NCI-H2196 treated with DMSO at 0.1 percent for 48 hours (cell line): ENCODE measurements at regions not wholly inside any gene's neighbourhood (a gene's known extent, or its start where the extent isn't known, plus 50 kb on each side); places are given as distances from the start of the nearest gene placed in this dataset.

Source experiments
- DNase-seq: peaks from one replicate; lab custom pipeline; 2025; ENCODE audit not compliant: unreplicated experiment; lab: John Stamatoyannopoulos, UW

DNA sequence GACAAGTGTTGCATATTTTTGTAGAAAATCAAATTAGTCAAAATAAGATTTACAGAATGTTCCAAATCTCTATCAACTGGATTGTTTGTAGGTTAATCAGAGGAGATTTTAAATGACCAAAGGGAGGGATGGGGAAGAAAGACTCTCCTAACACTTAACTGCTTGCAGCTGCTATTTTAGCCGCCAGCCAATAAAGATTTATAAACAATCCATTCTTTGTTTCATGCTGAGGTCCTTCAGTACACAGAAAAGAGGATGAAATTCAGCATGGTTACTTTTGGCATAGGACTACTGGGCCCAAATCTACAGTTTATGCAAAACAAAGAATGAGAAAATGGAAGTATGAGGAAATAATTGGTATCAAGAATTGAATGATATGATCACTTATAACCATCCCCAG, 86.4 kb upstream of the FN1 start:
- peak; percentile 10 for DNase-seq

DNA sequence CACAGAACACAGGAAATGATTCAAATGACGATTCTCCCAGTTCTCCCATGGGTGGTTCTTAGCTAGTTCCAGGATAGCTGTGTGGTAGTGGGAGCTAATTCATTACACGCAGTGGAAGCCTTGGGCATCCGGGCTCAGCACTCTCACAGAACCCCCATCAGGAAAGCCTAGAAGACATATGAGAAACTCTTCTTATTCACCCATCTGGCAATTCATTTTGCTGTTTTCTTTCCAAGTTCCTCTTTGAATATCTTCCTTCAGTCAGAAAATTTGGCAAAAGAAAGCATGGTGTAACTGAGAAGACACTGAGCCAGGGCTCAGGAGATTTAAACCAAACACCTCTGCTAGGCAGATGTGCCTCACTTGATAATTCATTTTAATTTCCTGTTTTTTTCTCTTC, 85.2 kb upstream of the FN1 start:
- DNase-seq, result no peak

DNA sequence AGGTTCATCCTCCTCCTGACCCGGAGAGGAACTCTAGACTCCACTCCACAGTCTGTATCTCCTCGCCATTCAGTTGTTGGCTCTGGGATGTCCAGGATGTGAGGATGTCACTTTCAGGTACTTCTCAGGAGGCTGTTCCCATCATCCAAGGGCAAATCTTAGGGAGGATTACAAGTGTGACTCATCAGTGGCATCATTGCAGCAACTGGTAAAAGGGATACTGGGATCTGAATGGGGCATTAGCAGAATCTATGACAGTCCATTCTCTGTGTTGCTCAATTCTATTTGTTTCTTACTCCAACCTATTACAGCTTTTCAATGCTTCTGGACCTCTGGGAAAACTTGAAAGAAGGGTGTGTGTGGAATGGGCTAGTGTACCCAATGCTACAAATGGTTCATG, 81.5 kb upstream of the FN1 start:
- no peak for DNase-seq

DNA sequence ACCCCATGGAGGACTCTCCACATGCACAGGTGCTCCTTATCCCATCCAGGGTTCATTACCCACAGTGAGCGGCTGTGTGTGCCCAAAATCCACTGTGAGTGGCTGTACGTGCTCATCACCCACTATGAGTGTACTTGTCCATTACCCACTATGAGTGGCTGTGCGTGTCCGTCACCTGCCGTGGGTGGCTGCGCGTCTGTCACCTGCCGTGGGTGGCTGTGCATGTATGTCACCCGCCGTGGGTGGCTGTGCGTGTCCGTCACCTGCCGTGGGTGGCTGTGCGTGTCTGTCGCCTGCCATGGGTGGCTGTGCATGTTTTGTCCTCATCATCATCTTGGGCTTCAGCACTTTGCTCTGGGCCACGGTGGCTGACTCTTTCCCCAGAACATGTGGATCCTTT, 78.6 kb upstream of the FN1 start:
- DNase-seq, result no peak

DNA sequence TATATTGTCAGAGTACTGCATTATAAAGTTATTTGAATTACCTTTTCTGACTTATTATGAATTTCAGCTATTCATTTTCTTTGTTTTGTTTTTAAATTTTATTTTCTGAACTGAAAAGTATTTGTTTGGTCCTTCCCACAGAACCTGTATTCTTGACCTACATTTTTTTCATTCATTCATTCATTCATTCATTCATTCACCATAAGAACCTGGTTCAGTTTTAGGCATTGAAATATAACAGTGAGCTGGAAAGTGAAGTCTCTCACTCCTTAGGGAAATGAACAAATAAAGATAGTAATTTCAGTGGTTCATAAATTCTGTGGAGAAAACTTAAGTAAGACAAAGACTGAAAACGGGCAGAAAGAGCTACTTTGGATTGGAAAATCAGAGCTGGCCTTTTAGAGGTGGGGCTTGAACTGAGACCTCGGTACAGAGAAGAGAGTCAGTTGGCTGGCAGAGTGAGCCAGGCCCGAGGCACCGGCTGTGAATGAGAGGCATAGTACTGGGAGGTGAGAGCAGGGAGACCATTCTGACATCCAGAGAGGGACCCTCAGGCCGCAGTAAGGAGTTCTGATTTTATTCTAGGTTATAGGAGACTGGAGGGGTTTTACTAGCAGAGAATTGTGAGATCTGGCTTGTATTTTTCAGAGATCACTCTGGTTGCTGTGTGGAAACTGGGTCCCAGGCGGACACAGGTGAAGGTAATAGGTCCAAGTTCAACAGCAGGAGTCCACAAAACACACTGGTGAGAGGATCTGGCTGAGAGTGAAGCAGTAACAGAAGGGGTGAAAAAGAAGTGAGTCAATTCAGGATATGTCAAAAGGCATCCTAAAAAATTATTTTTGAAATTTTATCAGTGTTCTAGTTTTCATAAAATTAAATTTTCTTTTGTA, 75.8 kb upstream of the FN1 start:
- DNase-seq, result no peak

DNA sequence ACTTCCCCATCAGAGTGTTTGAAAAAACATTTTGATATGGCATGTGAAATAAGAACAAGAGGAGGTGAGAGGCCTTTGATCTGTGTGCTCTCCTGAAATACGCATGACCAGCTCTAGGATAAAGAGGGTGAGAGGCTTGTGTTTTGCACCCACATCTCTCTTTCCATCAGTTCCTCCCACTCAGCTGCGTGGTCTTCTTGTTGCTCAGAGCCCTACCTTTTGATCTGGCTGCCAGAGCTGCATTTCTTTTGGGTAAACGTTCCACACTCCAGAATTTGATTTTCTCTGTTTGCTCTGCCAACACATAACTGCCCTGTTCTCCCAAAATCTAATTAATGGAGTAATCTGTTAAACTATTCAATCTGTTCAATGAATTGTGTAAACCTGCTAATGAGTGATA, 72.0 kb upstream of the FN1 start:
- DNase-seq, result no peak

DNA sequence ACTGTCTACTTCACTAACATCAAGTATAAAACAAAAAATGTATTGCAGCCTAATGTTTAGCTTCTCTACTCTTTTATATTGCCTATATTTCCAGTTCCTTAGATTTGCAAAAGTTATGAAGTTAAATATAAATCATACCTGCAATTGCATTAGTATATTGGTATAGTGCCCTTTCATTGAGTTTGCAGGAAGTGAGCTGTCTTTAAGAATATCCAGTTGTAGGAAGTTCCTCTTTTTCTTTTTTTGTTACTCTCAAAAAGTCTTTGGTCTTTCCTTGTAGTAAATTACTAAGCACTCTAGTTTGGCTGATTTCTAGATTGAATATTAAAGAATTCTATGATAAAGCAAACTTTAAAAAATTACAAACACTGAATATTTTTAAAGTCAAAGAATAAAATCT, 71.3 kb upstream of the FN1 start:
- DNase-seq, result no peak

DNA sequence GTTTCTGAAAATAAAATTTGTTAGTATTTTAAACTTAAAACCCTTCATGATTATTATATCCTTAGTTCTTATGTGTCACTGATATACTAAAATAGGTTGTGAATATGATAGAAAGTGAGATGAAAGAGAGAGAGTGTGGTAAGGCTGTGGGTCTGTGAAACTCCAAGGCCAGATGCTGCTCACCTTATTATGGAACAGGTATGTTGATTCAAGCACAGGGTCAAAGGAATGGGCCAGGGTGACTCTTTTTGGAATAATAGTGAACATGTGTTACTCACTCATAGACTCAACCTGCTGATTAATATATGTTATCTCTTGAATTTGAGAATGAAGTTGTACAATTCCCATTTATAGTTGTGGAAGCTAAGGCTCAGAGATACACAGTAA, 70.7 kb upstream of the FN1 start:
- no peak for DNase-seq

DNA sequence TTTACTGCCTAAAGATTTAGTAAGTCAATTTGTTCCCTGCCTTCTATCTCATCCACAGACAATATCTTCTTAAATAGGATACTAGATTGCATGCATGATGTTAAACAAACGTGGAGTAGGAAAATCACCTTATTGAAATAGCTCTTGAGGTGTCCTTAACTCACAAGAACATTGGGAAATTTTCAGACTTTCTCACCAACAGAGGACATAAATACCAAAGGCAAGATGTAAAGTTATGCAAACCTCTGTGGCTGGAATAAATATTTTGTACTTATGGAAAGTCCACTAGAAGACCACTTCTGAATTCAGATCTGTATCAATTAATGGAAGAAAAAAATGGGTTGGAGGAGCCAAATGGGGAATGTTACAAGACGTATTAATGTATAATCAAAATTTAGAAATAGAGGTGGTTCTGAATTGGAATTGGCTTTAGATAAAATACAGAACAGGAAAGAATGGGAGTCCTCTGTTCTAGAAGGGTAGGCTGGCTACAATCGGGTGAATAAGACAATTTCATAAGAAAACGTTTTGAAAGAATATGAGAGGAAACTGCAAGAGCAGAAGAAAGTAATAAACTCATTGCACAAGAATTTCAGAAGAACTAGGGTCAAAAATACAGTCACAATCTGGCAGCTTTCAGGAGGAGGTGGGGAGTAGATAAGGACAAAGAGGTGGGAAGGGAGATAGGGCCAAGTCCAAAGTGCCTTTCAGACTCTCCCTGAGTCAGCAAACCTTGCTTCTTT, 69.3 kb upstream of the FN1 start:
- DNase-seq, result no peak

DNA sequence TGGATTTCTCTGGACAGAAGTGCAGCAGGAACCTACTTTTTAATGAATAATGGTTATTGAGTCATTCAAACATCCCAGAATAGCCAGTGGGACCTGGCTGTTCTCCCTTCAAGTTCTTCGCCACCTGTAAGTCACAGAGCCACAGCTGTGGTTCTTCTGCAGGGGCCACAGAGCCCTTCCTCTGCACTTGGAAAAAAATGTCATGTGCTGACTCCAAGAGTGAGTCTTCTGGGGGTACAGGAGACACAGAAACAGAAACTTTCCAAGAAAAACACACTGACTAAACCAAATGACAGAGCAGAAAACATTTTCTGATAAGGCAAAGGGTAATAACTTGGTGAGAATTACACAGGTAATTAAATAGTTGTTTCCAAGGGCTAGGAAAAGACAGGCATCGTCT, 68.7 kb upstream of the FN1 start:
- DNase-seq, result no peak

DNA sequence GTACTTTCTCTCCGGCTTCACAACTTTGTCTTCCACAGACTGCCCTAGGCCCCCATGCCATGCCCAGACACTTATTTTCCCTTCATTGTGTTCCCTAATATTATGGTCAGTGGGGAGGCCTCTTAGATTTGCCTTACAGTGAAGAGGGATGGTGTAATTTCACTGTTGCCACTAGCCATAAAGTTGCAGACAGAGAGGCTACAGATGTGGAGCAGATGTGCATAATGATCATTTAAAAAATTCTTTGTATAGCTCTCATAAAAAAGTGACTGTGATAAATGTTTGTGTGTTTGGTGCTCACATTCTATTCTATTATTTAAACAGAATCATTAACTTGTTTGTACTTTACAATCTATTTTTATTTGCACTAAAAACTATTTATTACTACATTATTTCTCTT, 67.5 kb upstream of the FN1 start:
- no peak for DNase-seq

DNA sequence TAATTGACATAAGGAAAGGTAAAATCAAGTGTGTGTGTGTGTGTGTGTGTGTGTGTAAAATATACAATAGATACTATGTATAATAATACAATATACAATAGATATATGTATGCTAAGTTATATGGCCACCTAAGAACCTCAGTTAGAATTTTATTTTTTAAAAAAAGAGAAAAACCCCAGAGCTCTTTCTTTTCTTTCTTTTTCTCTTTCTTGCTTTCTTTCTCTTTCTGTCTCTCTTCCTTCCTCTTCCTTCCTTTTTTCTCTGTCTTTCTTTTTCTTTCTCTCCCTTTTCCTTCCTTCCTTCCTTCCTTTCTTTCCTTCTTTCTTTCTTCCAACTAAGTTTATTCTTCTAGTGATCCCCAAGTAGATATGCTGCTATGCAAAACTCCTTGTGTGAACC, 64.6 kb upstream of the FN1 start:
- no peak for DNase-seq

DNA sequence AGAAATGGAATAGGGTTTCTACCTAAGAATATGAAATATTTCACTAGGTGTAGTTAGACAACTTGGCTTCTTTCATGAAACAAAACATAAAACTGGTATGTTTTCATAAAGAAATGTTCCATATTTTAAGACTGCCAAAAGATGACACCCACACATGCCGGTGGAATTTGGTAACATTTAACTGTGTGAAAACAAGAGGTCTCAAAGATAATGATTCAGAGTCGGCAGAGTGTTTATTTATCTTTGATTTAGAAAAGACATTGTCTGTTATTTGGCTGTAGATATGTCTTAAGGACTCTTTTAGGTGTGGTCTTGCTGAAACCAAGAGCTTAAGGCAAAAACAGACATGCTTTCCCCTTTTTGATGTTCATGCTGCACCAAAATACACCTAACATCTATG, 63.5 kb upstream of the FN1 start:
- no peak for DNase-seq

DNA sequence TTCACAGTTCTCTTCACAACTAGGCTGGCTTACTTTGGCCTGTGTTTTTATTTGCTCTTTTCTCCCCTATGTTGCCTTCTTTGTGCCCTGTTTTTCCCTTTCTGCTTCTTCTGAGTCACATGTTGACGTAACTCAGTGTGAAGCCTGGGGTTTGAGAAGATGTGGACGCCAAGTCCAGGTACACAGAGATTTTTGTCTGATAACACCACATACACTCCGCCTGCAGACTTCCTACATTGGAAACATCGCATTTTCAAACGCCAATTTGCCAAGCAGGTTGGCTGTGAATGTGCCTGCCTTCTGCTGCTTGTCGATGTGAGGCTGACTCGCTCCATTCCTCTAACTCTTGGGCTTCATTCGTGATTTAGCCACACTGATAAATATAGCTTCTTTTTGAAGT, 62.6 kb upstream of the FN1 start:
- DNase-seq, result no peak

DNA sequence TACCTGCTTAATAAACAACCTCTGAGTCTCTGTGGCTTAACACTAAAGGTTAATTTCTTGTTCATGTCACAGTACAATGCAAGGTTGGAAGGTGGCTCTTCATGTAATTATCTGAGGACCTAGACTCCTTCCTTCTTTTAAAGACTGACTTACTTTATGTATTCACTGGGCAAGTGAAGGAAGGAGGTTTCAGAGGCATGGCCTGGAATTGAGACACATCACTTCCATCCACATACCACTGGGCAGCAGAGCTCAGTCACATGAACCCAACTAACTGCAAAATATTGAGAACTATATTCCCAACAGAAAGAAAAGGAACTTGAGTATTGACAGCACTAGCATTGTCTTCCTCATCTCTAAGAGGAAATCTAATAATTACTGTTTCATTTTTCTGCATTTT, 57.5 kb upstream of the FN1 start:
- no peak for DNase-seq

DNA sequence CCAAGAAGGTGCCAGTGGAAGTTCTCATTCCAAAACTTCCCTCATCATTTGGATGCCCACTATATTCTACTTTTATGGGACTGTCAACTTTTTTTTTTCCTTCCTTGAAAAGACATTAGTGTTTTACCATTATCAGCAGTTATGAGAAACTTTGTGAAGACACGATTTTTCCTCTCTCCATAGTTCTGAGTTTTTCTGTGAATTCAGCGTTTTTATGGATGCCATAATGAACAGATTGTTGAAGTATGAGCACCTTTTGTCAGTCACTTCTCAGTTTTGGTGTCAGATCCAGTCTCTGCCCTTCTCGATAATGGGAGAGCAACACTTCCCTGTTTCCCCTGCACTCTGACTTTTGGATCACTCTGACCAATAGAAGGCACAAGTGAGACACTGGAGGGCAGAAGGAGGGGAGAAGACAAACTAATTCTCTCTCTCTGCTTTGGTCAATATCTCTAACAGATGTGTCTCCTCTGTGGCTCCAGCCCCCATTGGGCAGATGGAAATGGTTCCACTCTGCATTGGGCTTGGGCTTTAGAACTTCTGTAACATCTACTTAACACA, 53.5 kb upstream of the FN1 start:
- no peak for DNase-seq

DNA sequence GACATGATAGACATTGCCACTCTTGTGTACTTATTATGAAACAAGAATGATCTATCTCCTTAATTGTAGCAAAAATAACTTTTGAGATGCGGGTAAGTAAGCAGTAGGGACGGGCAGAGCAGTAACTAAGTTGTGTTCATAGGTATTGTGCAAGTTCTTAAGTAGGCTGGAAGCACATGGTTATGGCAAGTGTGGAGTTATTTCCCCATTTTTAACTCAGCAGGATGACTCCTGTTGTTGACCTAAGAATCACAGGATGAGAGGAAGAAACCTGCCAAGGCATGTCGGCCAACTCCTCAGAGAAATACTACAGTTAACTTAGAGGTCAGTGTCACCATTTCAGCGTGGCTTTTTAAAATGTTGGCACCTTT, 51.1 kb upstream of the FN1 start:
- DNase-seq, result no peak

DNA sequence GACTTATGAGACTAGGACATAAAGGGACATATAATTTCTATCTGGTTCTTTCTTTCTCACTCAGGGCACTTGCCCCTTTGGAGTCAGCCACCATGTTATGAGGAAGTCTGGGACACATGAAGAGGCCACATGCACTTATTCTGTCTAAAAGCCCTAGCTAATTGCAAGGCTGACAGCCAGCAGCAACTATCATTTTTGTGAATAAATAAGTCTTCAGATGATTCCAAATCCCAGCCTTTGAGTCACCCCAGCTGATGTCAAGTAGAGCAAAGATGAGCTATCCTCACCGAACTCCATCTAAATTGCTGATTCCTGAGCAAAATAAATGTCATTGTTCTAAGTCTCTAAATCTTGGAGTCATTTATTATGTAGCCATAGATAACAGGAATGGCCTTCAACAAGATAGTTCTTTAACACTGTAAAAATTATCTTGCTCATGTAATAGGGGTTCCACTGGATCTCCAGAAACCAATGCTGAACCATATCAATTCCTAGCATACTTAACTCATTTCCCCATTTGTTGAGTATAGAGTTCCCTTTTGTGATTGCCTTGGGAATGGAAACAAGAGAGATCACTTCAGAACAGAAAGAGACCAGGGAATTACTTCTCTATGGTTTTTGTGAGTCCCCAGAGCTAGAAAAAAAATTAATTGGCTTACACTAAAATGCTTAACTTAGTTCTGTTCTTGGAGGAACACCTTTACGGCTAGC, 50.6 kb upstream of the FN1 start:
- no peak for DNase-seq
